SH-SY5Y (cell line): ENCODE measurements at regions not wholly inside any gene's neighbourhood (a gene's known extent, or its start where the extent isn't known, plus 50 kb on each side); places are given as distances from the start of the nearest gene placed in this dataset.

Experiments used
- GATA2 ChIP-seq: IDR thresholded peaks from 2 replicates; pipeline ENCODE4 v1.6.1; 2011; ENCODE audit warnings: mild to moderate bottlenecking, low read depth, low read length
- GATA3 ChIP-seq: IDR thresholded peaks from 2 replicates; pipeline ENCODE4 v1.6.1; 2011; ENCODE audit warnings: low read depth, mild to moderate bottlenecking, low read length, moderate library complexity

DNA sequence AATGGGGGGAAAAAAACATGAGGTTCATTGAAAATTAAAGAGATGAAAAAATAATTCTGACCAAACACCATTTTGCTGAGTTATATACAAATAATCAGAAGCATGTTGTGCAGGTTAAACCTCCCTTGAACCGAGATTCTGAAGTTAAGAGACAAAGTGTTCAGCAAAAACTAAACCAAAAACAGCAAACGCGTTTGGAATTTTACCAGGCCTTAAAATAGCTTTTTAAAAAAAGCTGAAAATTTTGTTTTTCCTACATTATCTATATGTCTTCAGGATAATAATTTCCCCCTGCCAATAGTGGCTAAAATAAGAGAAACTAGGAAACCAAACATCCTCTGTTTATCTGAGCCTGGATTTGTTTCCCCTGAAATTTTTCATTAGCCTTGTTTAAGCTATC lies 191.7 kb upstream of the DAPK1 start:
- TF ChIP-seq GATA2 (no peak), GATA3 (no peak)
